Esophagus (tissue), 2 donors: ENCODE measurements at regions not wholly inside any gene's neighbourhood (a gene's known extent, or its start where the extent isn't known, plus 50 kb on each side); places are given as distances from the start of the nearest gene placed in this dataset.

Experiments
- H3K27ac ChIP-seq, 2 donors: one replicate each; pipeline ENCODE4 v1.5.1; 2013; ENCODE audit warnings: low read depth in 2 of 2, mild to moderate bottlenecking in 2 of 2, inconsistent platforms in 1 of 2, low read length in 1 of 2, moderate library complexity in 1 of 2
- H3K27me3 ChIP-seq, 2 donors: one replicate each; pipeline ENCODE4 v1.6.1; 2013; ENCODE audit warnings: low read length in 2 of 2, control low read depth in 1 of 2, mild to moderate bottlenecking in 1 of 2; ENCODE audit not compliant: insufficient read depth in 2 of 2, control insufficient read depth in 1 of 2
- H3K36me3 ChIP-seq, 2 donors: one replicate each; pipeline ENCODE4 v1.6.1; 2013; ENCODE audit warnings: low read length in 1 of 2; ENCODE audit not compliant: control insufficient read depth in 2 of 2, insufficient read depth in 2 of 2
- H3K4me1 ChIP-seq, 2 donors: one replicate each; pipeline ENCODE4 v1.6.1; 2013; ENCODE audit warnings: low read length in 1 of 2; ENCODE audit not compliant: control insufficient read depth in 2 of 2, insufficient read depth in 2 of 2
- H3K4me3 ChIP-seq, 2 donors: one replicate each; pipeline ENCODE4 v1.5.1; 2013; ENCODE audit warnings: low read length in 2 of 2, mild to moderate bottlenecking in 2 of 2, low read depth in 1 of 2, moderate library complexity in 1 of 2
- H3K9me3 ChIP-seq, 2 donors: one replicate each; pipeline ENCODE4 v1.6.1; 2013; ENCODE audit warnings: mild to moderate bottlenecking in 2 of 2, low read depth in 1 of 2, low read length in 1 of 2, moderate library complexity in 1 of 2; ENCODE audit not compliant: control insufficient read depth in 2 of 2, insufficient read depth in 1 of 2
- WGBS, 2 donors: extraction: QIAGEN DNeasy Blood & Tissue Kit; methylation state at CpG; one replicate each; pipeline ENCODE4 v1.1.7; 2013; 5-methylcytosine and 5-hydroxymethylcytosine counted together
- donor health status: healthy with polysubstance abuse.
- donor health status: Bipolar disorder and iron deficiency.

DNA sequence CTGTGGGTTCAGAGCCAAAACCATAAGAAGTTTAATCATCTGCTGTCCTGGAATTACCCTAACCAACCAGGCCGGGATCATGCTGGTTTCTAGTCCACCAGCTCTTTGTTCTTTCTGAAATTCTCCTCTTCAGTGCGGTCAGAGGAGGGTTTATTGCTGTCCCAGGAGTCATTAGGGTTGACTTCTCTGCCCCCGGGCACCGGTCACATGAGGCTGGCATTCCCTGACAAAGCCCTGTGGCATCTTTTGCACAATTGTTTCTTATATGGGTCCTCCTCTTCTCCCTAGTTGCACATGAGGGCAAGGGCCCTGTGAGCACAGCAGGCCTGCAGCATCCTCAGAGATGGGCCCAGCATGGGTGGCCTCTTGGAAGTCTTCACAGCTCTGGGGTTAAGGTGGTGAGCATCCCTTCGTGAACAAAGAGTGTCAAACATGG is 243.9 kb downstream of the IRF8 start:
- 68 to 69% methylated on average over 5 of the region's 5 CpGs for WGBS, 2 donors
- no peaks in the 10 kb centered on the region for H3K4me1 ChIP-seq
- H3K36me3 ChIP-seq = no peaks in the 10 kb centered on the region
- H3K27me3 ChIP-seq = no peaks in the 10 kb centered on the region
- no peaks in the 10 kb centered on the region for H3K9me3 ChIP-seq
- H3K4me3 ChIP-seq = no peak overlapping the region
- H3K27ac ChIP-seq = no peak overlapping the region

DNA sequence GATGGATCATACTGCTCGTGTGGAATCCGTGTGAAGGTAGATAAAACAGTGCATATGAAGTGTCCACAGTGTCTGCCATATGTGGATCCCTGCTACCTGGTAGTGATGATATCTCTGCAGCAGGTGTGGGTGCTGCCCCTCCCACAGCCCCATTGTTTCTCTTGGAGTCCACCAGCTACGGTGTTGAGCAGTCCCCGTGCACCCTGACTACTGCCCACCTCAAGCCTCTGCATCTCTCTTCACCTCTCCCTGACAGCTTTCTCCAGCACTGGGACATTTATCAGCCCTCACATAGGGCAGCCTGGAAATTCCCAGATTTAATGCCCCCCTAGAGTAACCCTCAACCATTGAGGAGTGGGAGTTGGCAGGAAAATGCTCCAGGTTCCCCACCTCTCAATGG is 244.7 kb downstream of the IRF8 start:
- WGBS, 2 donors = 81 to 85% methylated on average over 4 of the region's 4 CpGs
- H3K4me1 ChIP-seq = no peaks in the 10 kb centered on the region
- H3K9me3 ChIP-seq = no peaks in the 10 kb centered on the region
- no peaks in the 10 kb centered on the region for H3K36me3 ChIP-seq
- H3K4me3 ChIP-seq = no peak overlapping the region
- no peaks in the 10 kb centered on the region for H3K27me3 ChIP-seq
- no peak overlapping the region for H3K27ac ChIP-seq

DNA sequence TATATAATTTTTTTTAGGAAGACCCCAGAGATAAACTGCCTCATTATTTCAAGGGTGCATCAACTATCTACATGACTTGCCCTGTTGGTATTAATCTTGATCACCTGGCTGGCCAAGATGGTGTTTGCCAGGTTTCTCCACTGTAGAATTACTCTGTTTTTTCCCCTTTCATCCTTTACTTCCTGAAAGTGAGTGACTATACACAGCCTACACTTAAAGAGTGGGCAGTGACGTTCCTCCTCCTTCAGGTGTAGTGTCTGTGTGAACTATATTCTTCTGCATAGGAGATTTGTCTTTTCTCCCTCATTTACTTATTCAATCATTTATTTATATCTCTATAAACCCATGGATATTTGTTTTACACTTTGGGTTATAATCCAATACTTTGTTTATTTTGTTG is 246.7 kb downstream of the IRF8 start:
- H3K36me3 ChIP-seq = no peaks in the 10 kb centered on the region
- no peak overlapping the region for H3K4me3 ChIP-seq
- H3K27me3 ChIP-seq = no peaks in the 10 kb centered on the region
- H3K4me1 ChIP-seq = no peaks in the 10 kb centered on the region
- 30 to 38% methylated on average over 1 of the region's 1 CpG for WGBS, 2 donors
- H3K9me3 ChIP-seq = no peaks in the 10 kb centered on the region
- H3K27ac ChIP-seq = no peak overlapping the region

DNA sequence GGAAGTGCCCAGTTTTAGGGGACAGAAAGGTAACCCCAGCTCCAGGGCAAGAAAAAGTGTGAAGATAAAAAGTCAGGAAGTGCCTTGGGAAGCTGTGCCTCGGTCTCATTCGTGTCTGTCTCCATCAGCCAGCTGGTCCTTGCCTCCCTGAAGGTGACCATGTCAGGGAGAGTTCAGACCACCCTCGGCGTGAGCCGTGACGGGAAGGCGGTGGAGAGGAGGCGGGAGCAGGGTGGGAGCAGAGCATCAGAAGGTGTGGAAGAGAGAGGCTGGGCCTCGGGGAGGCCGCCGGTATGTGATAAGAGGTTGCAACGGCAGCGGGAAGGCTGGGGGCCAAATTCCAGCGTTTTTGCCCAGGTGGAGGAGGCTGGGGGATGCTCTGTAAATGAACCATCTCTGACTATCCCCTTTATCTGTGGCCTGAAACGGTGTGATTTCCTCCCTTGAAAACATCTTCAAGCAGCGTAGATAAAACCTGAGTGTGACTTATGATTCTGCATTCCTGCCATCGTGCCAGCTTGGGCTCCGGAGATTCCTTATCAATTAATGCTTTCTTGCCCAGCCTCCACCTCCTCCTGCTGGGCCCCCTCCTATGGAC is 251.8 kb downstream of the IRF8 start:
- no peaks in the 10 kb centered on the region for H3K27me3 ChIP-seq
- WGBS, 2 donors = 75 to 77% methylated on average over 18 of the region's 18 CpGs
- H3K4me1 ChIP-seq = no peaks in the 10 kb centered on the region
- no peaks in the 10 kb centered on the region for H3K9me3 ChIP-seq
- peak overlapping the region; percentile 43 to 58 for H3K27ac ChIP-seq
- no peak overlapping the region for H3K4me3 ChIP-seq
- H3K36me3 ChIP-seq = no peaks in the 10 kb centered on the region

DNA sequence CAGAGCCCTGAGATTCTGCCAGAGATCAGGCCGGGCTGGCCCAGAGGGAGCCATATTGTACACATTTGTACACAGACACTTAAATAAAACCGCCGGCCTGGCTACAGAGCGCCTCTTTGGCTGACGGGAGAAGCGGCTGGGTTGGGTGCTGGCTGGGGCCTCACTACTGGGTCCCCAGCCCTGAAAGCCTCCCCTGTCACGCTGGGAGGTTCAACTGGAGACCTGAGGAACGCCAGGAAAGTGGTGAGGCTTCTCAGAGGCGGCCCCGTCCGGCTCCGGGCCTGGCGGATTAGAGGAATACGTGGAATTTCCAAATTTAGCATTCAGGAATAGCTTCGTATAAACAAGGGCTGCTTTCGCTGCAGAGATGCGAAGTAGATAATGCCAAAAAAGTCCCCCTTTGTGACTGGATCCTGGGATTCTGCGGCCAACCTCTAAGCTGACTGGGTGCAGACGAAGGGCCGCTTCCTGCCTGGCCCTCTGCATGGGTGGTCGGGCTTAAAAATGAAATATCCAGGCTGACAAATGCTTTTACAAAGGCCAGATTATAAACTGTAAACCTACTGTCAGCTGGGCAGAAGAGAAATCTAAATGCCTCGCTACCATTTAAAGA is 252.4 kb downstream of the IRF8 start:
- Histone ChIP-seq H3K27me3 (no peaks in the 10 kb centered on the region), H3K4me3 (no peak overlapping the region), H3K9me3 (no peaks in the 10 kb centered on the region), H3K27ac (peak overlapping the region; percentile 58 to 61), H3K36me3 (no peaks in the 10 kb centered on the region), H3K4me1 (no peaks in the 10 kb centered on the region)
- 63 to 75% methylated on average over 22 of the region's 22 CpGs for WGBS, 2 donors

DNA sequence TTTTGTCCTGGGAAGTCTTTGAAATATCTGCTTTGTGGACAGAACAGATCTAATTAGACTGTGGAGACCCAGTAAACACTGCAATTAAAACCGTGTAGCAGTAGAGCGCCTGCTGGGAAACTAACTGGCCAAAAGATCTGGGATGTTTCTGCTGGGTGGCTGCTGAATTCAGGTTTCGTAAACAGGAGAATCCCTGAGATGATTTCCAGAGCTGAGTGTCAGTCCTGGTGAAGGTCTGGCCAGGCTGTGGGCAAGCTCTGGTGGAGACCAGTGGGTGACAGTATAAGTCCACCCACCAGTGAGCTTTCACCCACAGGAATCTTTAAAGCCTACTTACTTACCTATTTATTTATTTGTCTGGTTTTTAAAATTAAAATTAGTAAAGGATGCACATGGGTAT is 257.2 kb downstream of the IRF8 start:
- 60 to 63% methylated on average over 3 of the region's 3 CpGs for WGBS, 2 donors
- H3K27ac ChIP-seq = no peak overlapping the region

DNA sequence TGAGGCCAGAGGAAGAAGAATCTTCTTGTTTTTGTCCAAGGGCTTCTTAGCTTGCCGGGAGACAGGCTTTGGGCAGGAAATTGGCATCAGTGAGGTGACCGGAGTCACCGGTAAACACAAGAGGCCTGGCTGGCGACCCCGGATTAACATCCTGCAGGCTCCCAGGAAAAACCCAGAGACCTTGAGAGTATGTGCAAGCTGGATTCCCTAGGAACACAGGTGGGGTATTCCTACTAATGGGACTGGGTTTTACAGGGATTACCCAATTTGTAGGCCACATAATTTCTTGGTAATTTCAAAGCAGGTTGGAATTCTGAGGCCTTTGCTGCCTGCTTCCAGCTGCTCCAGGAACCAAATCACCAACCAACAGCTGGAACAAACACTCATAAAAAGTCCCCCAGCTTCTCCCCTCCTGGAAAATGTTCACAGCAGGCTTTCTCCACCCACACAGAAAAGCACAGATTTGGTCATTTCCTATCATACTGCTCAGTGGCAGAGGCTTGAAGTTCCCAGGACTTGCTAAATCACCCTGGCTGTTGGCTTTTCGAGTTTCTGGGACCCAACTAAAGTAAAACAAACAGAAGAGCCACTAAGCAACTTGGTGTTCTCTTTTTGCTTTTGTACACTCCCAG is 258.8 kb downstream of the IRF8 start:
- no peaks in the 10 kb centered on the region for H3K36me3 ChIP-seq
- H3K27me3 ChIP-seq = no peaks in the 10 kb centered on the region
- no peak overlapping the region for H3K27ac ChIP-seq
- H3K4me1 ChIP-seq = no peaks in the 10 kb centered on the region
- no peaks in the 10 kb centered on the region for H3K9me3 ChIP-seq
- WGBS, 2 donors = 59 to 63% methylated on average over 6 of the region's 6 CpGs
- no peak overlapping the region for H3K4me3 ChIP-seq

More for the DNA sequence above, 257.2 kb downstream of the IRF8 start:
- Histone ChIP-seq H3K9me3 (no peaks in the 10 kb centered on the region), H3K27me3 (no peaks in the 10 kb centered on the region), H3K4me3 (no peak overlapping the region), H3K4me1 (no peaks in the 10 kb centered on the region), H3K36me3 (no peaks in the 10 kb centered on the region)

DNA sequence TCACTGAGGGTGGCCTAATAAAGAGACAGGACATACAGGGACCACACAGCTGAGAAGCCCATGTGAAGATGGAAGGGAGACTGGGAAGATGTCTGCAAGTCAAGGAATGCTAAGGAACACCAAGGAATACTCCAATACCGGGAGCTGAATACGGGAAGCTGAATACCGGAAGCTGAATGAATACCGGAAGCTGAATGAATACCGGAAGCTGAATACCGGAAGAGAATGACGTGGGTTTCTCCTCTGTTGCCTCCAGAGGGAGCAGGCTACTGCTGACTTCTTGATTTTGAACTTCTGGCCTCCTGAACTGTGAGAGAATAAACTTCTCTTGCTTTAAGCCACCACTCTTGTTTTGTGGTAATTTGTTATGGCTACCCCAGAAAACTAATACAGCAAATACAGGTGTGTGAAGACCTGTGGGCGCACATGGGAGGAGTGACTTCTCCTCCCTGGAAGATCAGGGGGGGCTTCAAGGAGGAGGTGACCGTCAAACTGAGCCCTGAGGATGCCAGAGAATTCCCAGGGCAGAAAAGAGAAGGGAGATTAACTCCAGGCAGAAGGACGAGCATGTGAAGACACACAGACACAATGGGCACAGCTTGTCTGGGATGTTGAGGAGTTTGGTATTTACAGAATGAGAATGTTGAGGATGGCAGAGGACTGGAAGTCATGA is 259.9 kb downstream of the IRF8 start:
- 59 to 62% methylated on average over 10 of the region's 10 CpGs for WGBS, 2 donors
- no peaks in the 10 kb centered on the region for H3K9me3 ChIP-seq
- no peaks in the 10 kb centered on the region for H3K36me3 ChIP-seq
- H3K27me3 ChIP-seq = no peaks in the 10 kb centered on the region
- H3K4me3 ChIP-seq = no peak overlapping the region
- H3K27ac ChIP-seq = no peak overlapping the region
- H3K4me1 ChIP-seq = no peaks in the 10 kb centered on the region

DNA sequence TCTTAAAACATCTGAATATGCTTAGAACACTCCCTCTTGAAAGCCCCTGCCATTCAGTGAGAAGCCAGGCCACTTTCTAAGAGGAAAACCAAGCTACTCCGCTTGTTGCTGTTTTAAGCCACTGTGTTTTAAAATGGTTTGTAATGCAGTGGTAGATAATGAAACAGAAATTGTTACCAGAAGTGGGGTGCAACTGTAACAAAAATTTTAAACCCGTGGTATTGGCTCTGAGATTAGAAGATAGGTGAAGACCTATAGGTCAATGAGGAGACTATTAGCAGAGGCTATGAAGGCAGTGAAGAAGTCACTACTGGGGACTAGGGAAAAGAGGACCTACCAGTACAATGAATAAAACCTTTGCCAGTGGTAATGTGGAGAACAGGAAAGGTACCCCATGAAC is 266.5 kb downstream of the IRF8 start:
- 68 to 88% methylated on average over 2 of the region's 2 CpGs for WGBS, 2 donors
- Histone ChIP-seq H3K4me3 (no peak overlapping the region), H3K4me1 (no peaks in the 10 kb centered on the region), H3K9me3 (peaks cover 0 to 5% of the 10 kb centered on the region in 2 donors), H3K27ac (no peak overlapping the region), H3K27me3 (no peaks in the 10 kb centered on the region), H3K36me3 (no peaks in the 10 kb centered on the region)
